K562 (cell line): ENCODE measurements at regions not wholly inside any gene's neighbourhood (a gene's known extent, or its start where the extent isn't known, plus 50 kb on each side); places are given as distances from the start of the nearest gene placed in this dataset.

Source experiments
- BRD4 ChIP-seq: fragments of 200-600 bp; sonication (generic); IDR thresholded peaks from 2 replicates; pipeline ENCODE4 v1.6.1; 2017; ENCODE audit warnings: inconsistent platforms
- CEBPB ChIP-seq: fragments of 450-650 bp; IDR thresholded peaks from 2 replicates; pipeline ENCODE4 v1.6.1; 2016; ENCODE audit warnings: missing genetic modification characterization, missing compliant biosample characterization
- CHD1 ChIP-seq: fragments of 200-600 bp; sonication (generic); IDR thresholded peaks from one replicate; pipeline ENCODE4 v1.6.1; 2012; ENCODE audit warnings: mild to moderate bottlenecking, moderate library complexity, low read length, inconsistent platforms
- NFE2L1 ChIP-seq: fragments of 450-650 bp; IDR thresholded peaks from 2 replicates; pipeline ENCODE4 v1.6.1; 2016; ENCODE audit warnings: missing genetic modification characterization, low read depth, mild to moderate bottlenecking, missing compliant biosample characterization, moderate library complexity, borderline replicate concordance
- POLR2AphosphoS5 ChIP-seq: IDR thresholded peaks from 2 replicates; pipeline ENCODE4 v1.6.1; 2011; ENCODE audit warnings: mild to moderate bottlenecking, low read depth, low read length, moderate library complexity; ENCODE audit not compliant: control insufficient read depth, insufficient read depth
- TARDBP ChIP-seq: fragments of 450-650 bp; IDR thresholded peaks from 2 replicates; pipeline ENCODE4 v1.6.1; 2016
- TCFL5 ChIP-seq: fragments of 250-450 bp; sonication (Bioruptor Pico); conservative IDR thresholded peaks from 2 replicates; pipeline ENCODE4 v1.6.1; 2021; ENCODE audit warnings: mild to moderate bottlenecking, moderate library complexity, matching md5 sums
- ZC3H4 ChIP-seq: sonication (generic); formaldehyde crosslinking; IDR thresholded peaks from 2 replicates; pipeline ENCODE4 v1.9.0; 2021; ENCODE audit warnings: missing genetic modification reagents, borderline replicate concordance
- ZNF354B ChIP-seq: fragments of 250-450 bp; sonication (Bioruptor Pico); IDR thresholded peaks from 2 replicates; pipeline ENCODE4 v1.4.0; 2020
- TF ChIP-seq, protein P1 (sequence below): fragments of 450-650 bp; conservative IDR thresholded peaks from 2 replicates; pipeline ENCODE4 v1.6.1; 2016; ENCODE audit warnings: missing genetic modification characterization, low read depth, mild to moderate bottlenecking, control low read depth, missing compliant biosample characterization

DNA sequence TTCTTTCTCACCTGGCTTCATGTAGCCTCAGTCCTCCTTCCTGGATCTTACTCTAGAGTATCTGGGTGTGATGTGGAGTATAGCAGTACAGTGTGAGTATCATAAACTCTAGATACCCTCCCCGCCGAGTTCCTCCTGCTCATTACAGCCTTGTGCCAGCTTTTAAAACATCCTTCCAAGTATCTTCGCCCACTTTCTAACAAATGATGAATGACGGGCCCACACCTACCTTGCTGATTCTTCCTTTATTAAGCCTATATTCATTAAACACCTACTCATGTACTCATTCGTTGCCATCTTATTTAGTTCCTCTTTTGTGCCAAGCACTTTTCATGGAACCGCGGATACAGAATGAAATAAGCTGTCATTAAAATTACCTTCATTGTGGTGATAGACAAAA is 1585.3 kb upstream of the TENM3 start:
- TF ChIP-seq NFE2L1 (tag): no peak
- no peak for TF ChIP-seq ZNF354B (CRISPR knock-in tag)
- TF ChIP-seq BRD4: no peak
- TF ChIP-seq TCFL5 (CRISPR knock-in tag): no peak
- TF ChIP-seq ZC3H4: no peak
- TF ChIP-seq TARDBP: no peak
- no peak for TF ChIP-seq CEBPB (tag)
- no peak for TF ChIP-seq CHD1
- TF ChIP-seq, protein P1, sequence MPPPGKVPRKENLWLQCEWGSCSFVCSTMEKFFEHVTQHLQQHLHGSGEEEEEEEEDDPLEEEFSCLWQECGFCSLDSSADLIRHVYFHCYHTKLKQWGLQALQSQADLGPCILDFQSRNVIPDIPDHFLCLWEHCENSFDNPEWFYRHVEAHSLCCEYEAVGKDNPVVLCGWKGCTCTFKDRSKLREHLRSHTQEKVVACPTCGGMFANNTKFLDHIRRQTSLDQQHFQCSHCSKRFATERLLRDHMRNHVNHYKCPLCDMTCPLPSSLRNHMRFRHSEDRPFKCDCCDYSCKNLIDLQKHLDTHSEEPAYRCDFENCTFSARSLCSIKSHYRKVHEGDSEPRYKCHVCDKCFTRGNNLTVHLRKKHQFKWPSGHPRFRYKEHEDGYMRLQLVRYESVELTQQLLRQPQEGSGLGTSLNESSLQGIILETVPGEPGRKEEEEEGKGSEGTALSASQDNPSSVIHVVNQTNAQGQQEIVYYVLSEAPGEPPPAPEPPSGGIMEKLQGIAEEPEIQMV (tag): no peak
- TF ChIP-seq POLR2AphosphoS5: no peak
